IMR-90 (cell line): ENCODE measurements at regions not wholly inside any gene's neighbourhood (a gene's known extent, or its start where the extent isn't known, plus 50 kb on each side); places are given as distances from the start of the nearest gene placed in this dataset.

Experiments used
- ATAC-seq: fragments of 200-7000 bp; cut with Tn5 transposase; 2 replicates; pipeline ENCODE4 v1.9.1; 2020; ENCODE audit warnings: low read depth, mild to moderate bottlenecking, moderate library complexity
- BruUV-seq: library from RNA; stranded (reverse); fragments of 400-500 nt; replicated peaks from 2 replicates; lab custom pipeline; 2021; lab: Mats Ljungman, UMichigan
- CTCF ChIA-PET: fragments of 300-600 bp; formaldehyde crosslinking; extraction: SDS; loops from one replicate; lab custom pipeline; 2021; ENCODE audit warnings: antibody characterized with exemption; lab: Yijun Ruan, JAX
- POLR2A ChIA-PET: fragments of 300-600 bp; sonication (Branson Sonifier 250); formaldehyde crosslinking; loops from one replicate; lab custom pipeline; 2022; ENCODE audit warnings: antibody characterized with exemption; ENCODE audit not compliant: unreplicated experiment; lab: Charles Lee
- DNase-seq: peaks from one replicate; pipeline ENCODE4 v3.0.0; 2013
- H2AFZ ChIP-seq: replicated peaks from 2 replicates; pipeline ENCODE3; 2013; ENCODE audit warnings: low read length, mild to moderate bottlenecking; ENCODE audit not compliant: poor library complexity
- H2AK5ac ChIP-seq: 2 replicates; pipeline ENCODE4 v1.6.1; 2013; ENCODE audit warnings: low read depth, low read length, inconsistent platforms
- H2AK9ac ChIP-seq: replicated peaks from 2 replicates; pipeline ENCODE3; 2013; ENCODE audit warnings: mild to moderate bottlenecking, low read depth, low read length, moderate library complexity; ENCODE audit not compliant: poor library complexity
- H2BK120ac ChIP-seq: 2 replicates; pipeline ENCODE4 v1.6.1; 2013; ENCODE audit warnings: low read depth, low read length, inconsistent platforms
- H2BK15ac ChIP-seq: 3 replicates; pipeline ENCODE4 v1.6.1; 2013; ENCODE audit warnings: low read depth, low read length, inconsistent platforms
- H2BK20ac ChIP-seq: 2 replicates; pipeline ENCODE4 v1.6.1; 2013; ENCODE audit warnings: low read depth, mild to moderate bottlenecking, inconsistent platforms, low read length, moderate library complexity
- H2BK5ac ChIP-seq: 2 replicates; pipeline ENCODE4 v1.6.1; 2013; ENCODE audit warnings: mild to moderate bottlenecking, low read depth, low read length, inconsistent platforms; ENCODE audit not compliant: poor library complexity, severe bottlenecking
- H3K14ac ChIP-seq: replicated peaks from 2 replicates; pipeline ENCODE4 v1.6.1; 2013; ENCODE audit warnings: low read depth, low read length, inconsistent platforms
- H3K18ac ChIP-seq: 2 replicates; pipeline ENCODE4 v1.6.1; 2013; ENCODE audit warnings: low read depth, low read length, control low read depth
- H3K23ac ChIP-seq: 2 replicates; pipeline ENCODE4 v1.6.1; 2013; ENCODE audit warnings: low read depth, low read length, inconsistent platforms
- H3K27ac ChIP-seq: 2 replicates; pipeline ENCODE4 v1.5.1; 2013; ENCODE audit warnings: mild to moderate bottlenecking, control low read depth, low read length; ENCODE audit not compliant: insufficient read depth
- H3K27me3 ChIP-seq: 2 replicates; pipeline ENCODE4 v1.6.1; 2013; ENCODE audit warnings: low read length; ENCODE audit not compliant: control insufficient read depth, insufficient read depth
- H3K36me3 ChIP-seq: 2 replicates; pipeline ENCODE4 v1.6.1; 2013; ENCODE audit warnings: low read length, mixed read lengths; ENCODE audit not compliant: control insufficient read depth, insufficient read depth
- H3K4ac ChIP-seq: 2 replicates; pipeline ENCODE4 v1.6.1; 2013; ENCODE audit warnings: low read depth, low read length, inconsistent platforms
- H3K4me1 ChIP-seq: 2 replicates; pipeline ENCODE4 v1.6.1; 2013; ENCODE audit warnings: low read length, mixed read lengths; ENCODE audit not compliant: control insufficient read depth, insufficient read depth
- H3K4me2 ChIP-seq: 2 replicates; pipeline ENCODE4 v1.6.1; 2013; ENCODE audit warnings: low read depth, mild to moderate bottlenecking, control low read depth, low read length, moderate library complexity
- H3K4me3 ChIP-seq: 2 replicates; pipeline ENCODE4 v1.5.1; 2013; ENCODE audit warnings: low read depth, mild to moderate bottlenecking, control low read depth, low read length, moderate library complexity; ENCODE audit not compliant: insufficient read depth
- H3K56ac ChIP-seq: 2 replicates; pipeline ENCODE4 v1.6.1; 2013; ENCODE audit warnings: low read length, inconsistent platforms; ENCODE audit not compliant: insufficient read depth; ENCODE audit errors: extremely low read depth
- H3K79me1 ChIP-seq, 2 experiments: 2 replicates each; pipeline ENCODE4 v1.6.1; 2013; ENCODE audit warnings: low read length in 2 of 2, inconsistent platforms in 1 of 2, low read depth in 1 of 2
- H3K9ac ChIP-seq: 2 replicates; pipeline ENCODE4 v1.6.1; 2013; ENCODE audit warnings: low read depth, low read length, control low read depth
- H3K9me1 ChIP-seq: 2 replicates; pipeline ENCODE4 v1.6.1; 2013; ENCODE audit warnings: low read length, inconsistent platforms; ENCODE audit not compliant: insufficient read depth
- H3K9me3 ChIP-seq: 2 replicates; pipeline ENCODE4 v1.6.1; 2013; ENCODE audit warnings: low read length; ENCODE audit not compliant: control insufficient read depth, insufficient read depth
- H4K20me1 ChIP-seq: 2 replicates; pipeline ENCODE4 v1.6.1; 2013; ENCODE audit warnings: low read length, inconsistent platforms; ENCODE audit not compliant: insufficient read depth
- H4K5ac ChIP-seq: 2 replicates; pipeline ENCODE4 v1.6.1; 2013; ENCODE audit warnings: mild to moderate bottlenecking, low read depth, low read length, control low read depth
- H4K8ac ChIP-seq, 2 experiments: 2 replicates each; pipeline ENCODE4 v1.6.1; 2013; ENCODE audit warnings: low read depth in 2 of 2, low read length in 2 of 2, control low read depth in 1 of 2, inconsistent platforms in 1 of 2
- H4K91ac ChIP-seq: 2 replicates; pipeline ENCODE4 v1.6.1; 2013; ENCODE audit warnings: low read depth, low read length, inconsistent platforms; ENCODE audit not compliant: insufficient read depth
- CHD1 ChIP-seq: IDR thresholded peaks from 2 replicates; pipeline ENCODE4 v1.6.1; 2012; ENCODE audit warnings: low read depth, low read length, improper control_type of control experiment
- MAZ ChIP-seq: IDR thresholded peaks from 2 replicates; pipeline ENCODE4 v1.6.1; 2012; ENCODE audit warnings: low read depth, mild to moderate bottlenecking, low read length, improper control_type of control experiment, moderate library complexity, borderline replicate concordance
- POLR2A ChIP-seq: IDR thresholded peaks from 2 replicates; pipeline ENCODE4 v1.6.1; 2012; ENCODE audit warnings: mild to moderate bottlenecking, low read depth, low read length
- WGBS, 2 experiments: methylation state at CpG; one replicate each; pipeline versions ENCODE4 v1.1.5 to v1.1.7; 2013; ENCODE audit warnings: missing lambda C conversion rate in 2 of 2; ENCODE audit not compliant: insufficient read length in 1 of 2; ENCODE audit errors: extremely low coverage in 2 of 2; 5-methylcytosine and 5-hydroxymethylcytosine counted together
- dilution Hi-C: fragments of 300-500 bp; cut with HindIII; formaldehyde crosslinking; loops from one replicate; pipeline ENCODE4 v1.14.3; 2018; ENCODE audit warnings: low sequenced_read_pairs; ENCODE audit not compliant: unreplicated experiment
- in situ Hi-C: fragments of 300-500 bp; cut with MboI; formaldehyde crosslinking; loops from 3 replicates; pipeline ENCODE4 v1.14.3; 2019; ENCODE audit warnings: low sequenced_read_pairs, inconsistent platforms, mixed read lengths
- intact Hi-C: fragments of 100-400 bp; cut with micrococcal nuclease; formaldehyde crosslinking; loops from 2 replicates; pipeline ENCODE4 v1.10.0; 2022

GRCh38 chr14:80146941-80147340, 64.4 kb downstream of the DIO2 start:
- H2AK9ac ChIP-seq = no peak overlapping the region
- H3K14ac ChIP-seq = no peak overlapping the region
- dilution Hi-C loops (no loop called here), in situ Hi-C loops (no loop called here), intact Hi-C loops (no loop called here)
- no peak overlapping the region for H2BK15ac ChIP-seq
- DNase-seq = no peak
- no peak overlapping the region for H4K91ac ChIP-seq
- H2AK5ac ChIP-seq = no peak overlapping the region
- no peak for ATAC-seq
- no peak overlapping the region for H2BK120ac ChIP-seq
- H3K9ac ChIP-seq = no peak overlapping the region
- ChIA-PET CTCF (no interaction called here), POLR2A (no interaction called here)
- no peaks in the 10 kb centered on the region for H3K79me1 ChIP-seq
- H2BK20ac ChIP-seq = no peak overlapping the region
- no peak overlapping the region for H4K8ac ChIP-seq
- H4K5ac ChIP-seq = no peak overlapping the region
- no peaks in the 10 kb centered on the region for H3K36me3 ChIP-seq
- H3K4me1 ChIP-seq = no peaks in the 10 kb centered on the region
- H3K23ac ChIP-seq = no peak overlapping the region
- no CpG with 5 or more reads among the region's 1 CpG for WGBS, 2 experiments
- H4K20me1 ChIP-seq = no peaks in the 10 kb centered on the region
- no TSS peak for BruUV-seq
- H3K27ac ChIP-seq = no peak overlapping the region
- H3K4me2 ChIP-seq = no peak overlapping the region
- H3K56ac ChIP-seq = no peak overlapping the region
- H3K4me3 ChIP-seq = no peak overlapping the region
- no peak overlapping the region for H2BK5ac ChIP-seq
- no peak overlapping the region for H3K18ac ChIP-seq
- TF ChIP-seq POLR2A (no peak), MAZ (no peak), CHD1 (no peak)
- no peak overlapping the region for H3K4ac ChIP-seq
- no peaks in the 10 kb centered on the region; the same call in 1 of the 2 replicates for H3K27me3 ChIP-seq
- H3K9me3 ChIP-seq = no peaks in the 10 kb centered on the region; the same call in 1 of the 2 replicates
- H2AFZ ChIP-seq = no peak overlapping the region
- no peaks in the 10 kb centered on the region for H3K9me1 ChIP-seq
